WTC11 (cell line): ENCODE measurements at regions not wholly inside any gene's neighbourhood (a gene's known extent, or its start where the extent isn't known, plus 50 kb on each side); places are given as distances from the start of the nearest gene placed in this dataset.

Experiments
- CREB1 ChIP-seq: sonication (generic); formaldehyde crosslinking; IDR thresholded peaks from 2 replicates; pipeline ENCODE4 v1.8.0; 2023; ENCODE audit warnings: mild to moderate bottlenecking, missing genetic modification reagents
- E2F1 ChIP-seq: sonication (generic); formaldehyde crosslinking; IDR thresholded peaks from 2 replicates; pipeline ENCODE4 v1.8.0; 2022; ENCODE audit warnings: mild to moderate bottlenecking, missing genetic modification reagents
- JUN ChIP-seq: sonication (generic); formaldehyde crosslinking; IDR thresholded peaks from 2 replicates; pipeline ENCODE4 v1.8.0; 2023; ENCODE audit warnings: mild to moderate bottlenecking, missing genetic modification reagents
- NR2C2 ChIP-seq: sonication (generic); formaldehyde crosslinking; IDR thresholded peaks from 2 replicates; pipeline ENCODE4 v1.8.0; 2022; ENCODE audit warnings: mild to moderate bottlenecking, missing genetic modification reagents
- SMAD4 ChIP-seq: sonication (generic); formaldehyde crosslinking; IDR thresholded peaks from 2 replicates; pipeline ENCODE4 v1.8.0; 2022; ENCODE audit warnings: mild to moderate bottlenecking, missing genetic modification reagents
- SP1 ChIP-seq: sonication (generic); formaldehyde crosslinking; conservative IDR thresholded peaks from 2 replicates; pipeline ENCODE4 v1.8.1; 2022; ENCODE audit warnings: missing genetic modification reagents
- TF ChIP-seq, protein P1 (sequence below): sonication (generic); formaldehyde crosslinking; IDR thresholded peaks from 2 replicates; pipeline ENCODE4 v1.8.1; 2022; ENCODE audit warnings: low read depth, missing genetic modification reagents, borderline replicate concordance
- TF ChIP-seq, protein P2 (sequence below): fragments of 200-600 bp; IDR thresholded peaks from 2 replicates; pipeline ENCODE4 v1.8.0; 2022; ENCODE audit warnings: antibody characterized with exemption
- TF ChIP-seq, protein P3 (sequence below): sonication (generic); formaldehyde crosslinking; IDR thresholded peaks from 2 replicates; pipeline ENCODE4 v1.8.1; 2023; ENCODE audit warnings: mild to moderate bottlenecking, missing genetic modification reagents, borderline replicate concordance
- TF ChIP-seq, protein P4 (sequence below): sonication (generic); formaldehyde crosslinking; IDR thresholded peaks from 2 replicates; pipeline ENCODE4 v1.8.0; 2022; ENCODE audit warnings: mild to moderate bottlenecking, missing genetic modification reagents

- TF ChIP-seq, protein P1, sequence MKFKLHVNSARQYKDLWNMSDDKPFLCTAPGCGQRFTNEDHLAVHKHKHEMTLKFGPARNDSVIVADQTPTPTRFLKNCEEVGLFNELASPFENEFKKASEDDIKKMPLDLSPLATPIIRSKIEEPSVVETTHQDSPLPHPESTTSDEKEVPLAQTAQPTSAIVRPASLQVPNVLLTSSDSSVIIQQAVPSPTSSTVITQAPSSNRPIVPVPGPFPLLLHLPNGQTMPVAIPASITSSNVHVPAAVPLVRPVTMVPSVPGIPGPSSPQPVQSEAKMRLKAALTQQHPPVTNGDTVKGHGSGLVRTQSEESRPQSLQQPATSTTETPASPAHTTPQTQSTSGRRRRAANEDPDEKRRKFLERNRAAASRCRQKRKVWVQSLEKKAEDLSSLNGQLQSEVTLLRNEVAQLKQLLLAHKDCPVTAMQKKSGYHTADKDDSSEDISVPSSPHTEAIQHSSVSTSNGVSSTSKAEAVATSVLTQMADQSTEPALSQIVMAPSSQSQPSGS, result no peak
- TF ChIP-seq CREB1 (CRISPR knock-in tag) (no peak), E2F1 (CRISPR knock-in tag) (no peak), JUN (CRISPR knock-in tag) (no peak), NR2C2 (CRISPR knock-in tag) (no peak), SP1 (CRISPR knock-in tag) (no peak), SMAD4 (CRISPR knock-in tag) (no peak)
- TF ChIP-seq, protein P2, sequence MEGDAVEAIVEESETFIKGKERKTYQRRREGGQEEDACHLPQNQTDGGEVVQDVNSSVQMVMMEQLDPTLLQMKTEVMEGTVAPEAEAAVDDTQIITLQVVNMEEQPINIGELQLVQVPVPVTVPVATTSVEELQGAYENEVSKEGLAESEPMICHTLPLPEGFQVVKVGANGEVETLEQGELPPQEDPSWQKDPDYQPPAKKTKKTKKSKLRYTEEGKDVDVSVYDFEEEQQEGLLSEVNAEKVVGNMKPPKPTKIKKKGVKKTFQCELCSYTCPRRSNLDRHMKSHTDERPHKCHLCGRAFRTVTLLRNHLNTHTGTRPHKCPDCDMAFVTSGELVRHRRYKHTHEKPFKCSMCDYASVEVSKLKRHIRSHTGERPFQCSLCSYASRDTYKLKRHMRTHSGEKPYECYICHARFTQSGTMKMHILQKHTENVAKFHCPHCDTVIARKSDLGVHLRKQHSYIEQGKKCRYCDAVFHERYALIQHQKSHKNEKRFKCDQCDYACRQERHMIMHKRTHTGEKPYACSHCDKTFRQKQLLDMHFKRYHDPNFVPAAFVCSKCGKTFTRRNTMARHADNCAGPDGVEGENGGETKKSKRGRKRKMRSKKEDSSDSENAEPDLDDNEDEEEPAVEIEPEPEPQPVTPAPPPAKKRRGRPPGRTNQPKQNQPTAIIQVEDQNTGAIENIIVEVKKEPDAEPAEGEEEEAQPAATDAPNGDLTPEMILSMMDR, result no peak
- TF ChIP-seq, protein P3, sequence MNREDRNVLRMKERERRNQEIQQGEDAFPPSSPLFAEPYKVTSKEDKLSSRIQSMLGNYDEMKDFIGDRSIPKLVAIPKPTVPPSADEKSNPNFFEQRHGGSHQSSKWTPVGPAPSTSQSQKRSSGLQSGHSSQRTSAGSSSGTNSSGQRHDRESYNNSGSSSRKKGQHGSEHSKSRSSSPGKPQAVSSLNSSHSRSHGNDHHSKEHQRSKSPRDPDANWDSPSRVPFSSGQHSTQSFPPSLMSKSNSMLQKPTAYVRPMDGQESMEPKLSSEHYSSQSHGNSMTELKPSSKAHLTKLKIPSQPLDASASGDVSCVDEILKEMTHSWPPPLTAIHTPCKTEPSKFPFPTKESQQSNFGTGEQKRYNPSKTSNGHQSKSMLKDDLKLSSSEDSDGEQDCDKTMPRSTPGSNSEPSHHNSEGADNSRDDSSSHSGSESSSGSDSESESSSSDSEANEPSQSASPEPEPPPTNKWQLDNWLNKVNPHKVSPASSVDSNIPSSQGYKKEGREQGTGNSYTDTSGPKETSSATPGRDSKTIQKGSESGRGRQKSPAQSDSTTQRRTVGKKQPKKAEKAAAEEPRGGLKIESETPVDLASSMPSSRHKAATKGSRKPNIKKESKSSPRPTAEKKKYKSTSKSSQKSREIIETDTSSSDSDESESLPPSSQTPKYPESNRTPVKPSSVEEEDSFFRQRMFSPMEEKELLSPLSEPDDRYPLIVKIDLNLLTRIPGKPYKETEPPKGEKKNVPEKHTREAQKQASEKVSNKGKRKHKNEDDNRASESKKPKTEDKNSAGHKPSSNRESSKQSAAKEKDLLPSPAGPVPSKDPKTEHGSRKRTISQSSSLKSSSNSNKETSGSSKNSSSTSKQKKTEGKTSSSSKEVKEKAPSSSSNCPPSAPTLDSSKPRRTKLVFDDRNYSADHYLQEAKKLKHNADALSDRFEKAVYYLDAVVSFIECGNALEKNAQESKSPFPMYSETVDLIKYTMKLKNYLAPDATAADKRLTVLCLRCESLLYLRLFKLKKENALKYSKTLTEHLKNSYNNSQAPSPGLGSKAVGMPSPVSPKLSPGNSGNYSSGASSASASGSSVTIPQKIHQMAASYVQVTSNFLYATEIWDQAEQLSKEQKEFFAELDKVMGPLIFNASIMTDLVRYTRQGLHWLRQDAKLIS (CRISPR knock-in tag), result no peak
- TF ChIP-seq, protein P4, sequence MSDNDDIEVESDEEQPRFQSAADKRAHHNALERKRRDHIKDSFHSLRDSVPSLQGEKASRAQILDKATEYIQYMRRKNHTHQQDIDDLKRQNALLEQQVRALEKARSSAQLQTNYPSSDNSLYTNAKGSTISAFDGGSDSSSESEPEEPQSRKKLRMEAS (CRISPR knock-in tag), result no peak
These were observed 167.0 kb upstream of the DPH6 start for GRCh38 chr15:35712956-35713355.
